Vagina (tissue), 2 donors: ENCODE measurements at regions not wholly inside any gene's neighbourhood (a gene's known extent, or its start where the extent isn't known, plus 50 kb on each side); places are given as distances from the start of the nearest gene placed in this dataset.

ENCODE experiments used
- CTCF ChIP-seq, 3 experiments: fragments of 450-650 bp in 2 of 3; fragments of 200-600 bp in 1 of 3; sonication (generic) in 1 of 3; IDR thresholded peaks; one replicate each; pipeline ENCODE4 v1.5.1; 2017 to 2019; ENCODE audit warnings: antibody characterized with exemption in 3 of 3, mild to moderate bottlenecking in 2 of 3, moderate library complexity in 2 of 3
- POLR2A ChIP-seq, 2 donors: fragments of 450-650 bp; IDR thresholded peaks; one replicate each; pipeline ENCODE4 v1.6.1; 2017; ENCODE audit warnings: antibody characterized with exemption in 2 of 2, mild to moderate bottlenecking in 2 of 2, moderate library complexity in 2 of 2
- POLR2AphosphoS5 ChIP-seq, 2 donors: sonication (generic); formaldehyde crosslinking; IDR thresholded peaks; one replicate each; pipeline ENCODE4 v1.9.0; 2017; ENCODE audit warnings: antibody characterized with exemption in 2 of 2, mild to moderate bottlenecking in 2 of 2, low read depth in 1 of 2; ENCODE audit not compliant: insufficient read depth in 1 of 2

- no peak for TF ChIP-seq CTCF (IDR thresholded peaks at IDR 0.05)
- TF ChIP-seq POLR2AphosphoS5 (IDR thresholded peaks at IDR 0.05; ENCODE audit: insufficient read depth in 1 of 2, low read depth in 1 of 2): no peak
- no peak for TF ChIP-seq POLR2A (IDR thresholded peaks at IDR 0.05)
Observed at GRCh38 chr3:80017369-80017768, 249.6 kb upstream of the ROBO1 start.
